GM21825 (cell line): ENCODE measurements at regions not wholly inside any gene's neighbourhood (a gene's known extent, or its start where the extent isn't known, plus 50 kb on each side); places are given as distances from the start of the nearest gene placed in this dataset.
"Not testable (repeated sequence)": the region's sequence is repeated elsewhere in the genome, so short reads cannot be mapped to it uniquely, and the experiment has no call there.

Source experiments
- ATAC-seq: cut with Tn5 transposase; IDR thresholded peaks from one replicate; pipeline ENCODE4 v1.9.1; 2021; ENCODE audit warnings: mild to moderate bottlenecking, moderate library complexity; ENCODE audit not compliant: unreplicated experiment

- ATAC-seq = no peak
Observed at GRCh38 chr1:116185161-116185701, 74.0 kb downstream of the MAB21L3 start.

GRCh38 chr1:116189481-116189880 lies 78.3 kb downstream of the MAB21L3 start:
- no peak for ATAC-seq

GRCh38 chr1:116191294-116191693 lies 80.1 kb downstream of the MAB21L3 start:
- ATAC-seq = no peak

GRCh38 chr1:116193768-116194167 lies 82.6 kb downstream of the MAB21L3 start:
- no peak for ATAC-seq

DNA sequence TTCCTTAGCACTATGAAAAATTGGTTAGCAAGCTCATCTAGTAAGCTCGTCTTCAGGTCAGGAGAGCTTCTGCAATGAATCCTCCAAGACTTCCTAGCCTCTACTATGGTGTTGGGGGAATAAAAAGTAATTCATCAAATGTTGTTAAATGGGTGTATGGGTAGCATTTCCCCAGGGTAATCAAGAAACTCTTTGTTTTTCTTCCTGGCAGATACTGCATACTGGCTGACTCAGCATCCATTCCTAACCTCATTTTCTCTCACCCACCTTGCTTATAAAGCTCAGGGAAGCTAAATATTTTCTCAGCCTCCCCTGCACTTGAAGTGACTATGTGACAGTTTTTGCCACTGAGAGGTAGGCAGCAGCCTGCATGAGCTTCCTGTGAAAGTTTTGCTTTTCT lies 83.4 kb downstream of the MAB21L3 start:
- ATAC-seq = no peak

DNA sequence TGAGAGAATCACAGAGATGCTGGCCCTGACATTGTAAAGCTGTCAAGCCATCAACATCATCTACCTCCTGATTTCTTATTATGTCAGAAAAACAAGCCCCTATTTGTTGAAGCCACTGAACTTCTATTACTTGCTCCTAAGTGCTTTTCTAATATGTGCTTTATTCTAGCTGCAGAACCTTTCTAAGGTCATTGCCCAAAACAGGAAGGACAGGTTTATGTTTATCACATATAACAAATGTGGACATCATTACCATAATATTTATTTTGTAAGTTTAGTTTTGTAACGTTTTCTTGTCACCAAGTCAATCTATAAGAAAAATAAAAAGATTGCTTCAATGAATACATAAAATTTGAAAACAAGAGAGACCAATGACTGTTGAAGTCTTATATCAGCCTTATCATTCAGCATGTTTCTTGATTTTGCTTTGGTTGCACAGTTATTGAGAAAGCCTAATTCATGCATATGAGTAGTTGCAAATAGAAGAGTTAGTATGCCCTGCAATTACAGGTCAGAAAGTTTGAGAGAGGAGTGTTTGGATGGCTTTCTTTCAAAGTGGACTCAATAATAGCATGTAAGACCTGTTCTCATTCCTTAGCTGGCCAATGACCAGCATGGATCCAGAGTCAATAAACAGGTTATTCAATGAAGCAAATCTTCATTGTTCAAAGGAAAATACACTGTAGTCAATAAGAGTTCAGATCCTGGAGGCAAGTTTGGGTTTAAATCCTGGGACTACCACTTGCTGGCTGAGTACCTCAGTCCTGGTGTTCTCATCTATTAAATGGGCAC lies 84.1 kb downstream of the MAB21L3 start:
- ATAC-seq = no peak

DNA sequence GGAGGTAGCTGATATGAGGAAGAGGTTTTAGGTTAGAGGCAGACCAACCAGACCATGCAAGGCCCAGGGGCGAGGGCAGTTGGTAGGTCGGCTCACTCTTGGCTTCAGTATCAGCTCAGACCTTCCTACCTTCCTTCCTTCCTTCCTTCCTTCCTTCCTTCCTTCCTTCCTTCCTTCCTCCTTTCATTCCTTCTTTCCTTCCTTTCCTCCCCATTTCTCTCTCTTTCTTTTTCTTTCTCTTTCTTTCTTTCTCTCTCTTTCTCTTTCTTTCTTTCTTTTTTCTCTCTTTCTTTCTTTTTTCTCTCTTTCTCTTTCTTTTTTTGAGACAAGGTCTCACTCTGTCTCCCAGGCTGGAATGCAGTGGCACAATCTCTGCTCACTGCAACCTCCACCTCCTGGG lies 89.1 kb downstream of the MAB21L3 start:
- ATAC-seq = not testable (repeated sequence)

- ATAC-seq = no peak
Observed at GRCh38 chr1:116201911-116202310, 90.7 kb downstream of the MAB21L3 start.

DNA sequence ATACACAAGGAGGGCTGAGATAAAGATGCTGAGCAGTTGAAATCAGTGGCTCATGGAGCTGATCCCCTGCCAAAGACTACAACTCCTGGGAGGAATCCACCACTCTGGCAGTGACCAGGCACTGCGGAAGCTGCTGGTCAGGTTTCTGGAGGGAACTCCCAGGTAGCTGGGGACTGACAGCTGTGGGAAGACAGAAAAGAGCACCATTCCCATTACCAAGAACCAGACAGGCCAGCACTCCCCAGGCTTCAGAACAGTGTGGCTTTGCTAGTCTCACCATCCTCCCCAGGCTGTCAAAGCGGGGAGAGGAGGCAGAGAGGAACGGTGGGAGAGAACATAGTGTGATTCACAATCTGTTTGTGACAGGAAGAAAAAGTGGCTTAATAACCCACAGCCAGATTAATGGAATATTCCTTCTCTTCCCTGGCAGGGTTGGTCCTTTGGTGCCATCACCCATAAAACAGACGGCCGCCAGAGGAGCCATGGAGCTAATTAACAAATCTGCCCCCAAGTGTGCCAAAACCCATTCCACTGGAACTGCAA lies 92.1 kb downstream of the MAB21L3 start:
- no peak for ATAC-seq

GRCh38 chr1:116203920-116204319 lies 92.7 kb downstream of the MAB21L3 start:
- no peak for ATAC-seq

DNA sequence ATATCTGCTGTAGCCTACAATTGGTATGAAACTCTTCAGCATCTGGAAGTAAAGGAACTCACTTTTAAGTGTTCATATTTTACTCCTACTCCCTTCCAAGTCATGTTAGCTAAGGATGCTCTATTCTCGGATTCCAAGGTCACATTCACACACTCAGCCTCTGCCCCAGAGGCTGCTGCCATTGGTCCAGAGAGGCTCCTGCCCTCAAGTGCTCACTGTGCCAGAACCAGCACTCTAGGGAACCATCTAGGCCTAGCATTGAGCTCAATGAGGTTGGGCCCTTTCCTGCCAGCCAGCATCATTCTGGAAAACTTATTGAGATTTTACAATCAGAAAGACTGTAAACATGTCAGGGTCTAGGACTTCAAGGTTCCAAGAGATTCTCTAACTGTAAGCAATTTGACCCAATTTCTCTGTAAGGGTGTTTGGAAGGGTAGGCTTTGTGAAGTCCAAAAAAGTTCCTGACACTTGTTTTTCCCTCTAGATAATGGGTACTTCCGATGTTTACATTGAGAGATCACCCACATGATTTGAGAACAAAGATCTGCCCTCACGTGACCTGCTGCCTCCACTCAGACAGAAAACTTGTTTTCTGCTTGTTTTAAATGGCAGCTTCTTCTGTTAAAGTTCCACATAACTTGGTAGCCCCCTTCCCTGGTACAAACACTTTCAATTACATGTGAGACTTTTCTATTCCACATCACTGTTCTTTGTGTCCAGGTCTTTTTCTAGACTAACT lies 94.9 kb downstream of the MAB21L3 start:
- ATAC-seq = no peak

DNA sequence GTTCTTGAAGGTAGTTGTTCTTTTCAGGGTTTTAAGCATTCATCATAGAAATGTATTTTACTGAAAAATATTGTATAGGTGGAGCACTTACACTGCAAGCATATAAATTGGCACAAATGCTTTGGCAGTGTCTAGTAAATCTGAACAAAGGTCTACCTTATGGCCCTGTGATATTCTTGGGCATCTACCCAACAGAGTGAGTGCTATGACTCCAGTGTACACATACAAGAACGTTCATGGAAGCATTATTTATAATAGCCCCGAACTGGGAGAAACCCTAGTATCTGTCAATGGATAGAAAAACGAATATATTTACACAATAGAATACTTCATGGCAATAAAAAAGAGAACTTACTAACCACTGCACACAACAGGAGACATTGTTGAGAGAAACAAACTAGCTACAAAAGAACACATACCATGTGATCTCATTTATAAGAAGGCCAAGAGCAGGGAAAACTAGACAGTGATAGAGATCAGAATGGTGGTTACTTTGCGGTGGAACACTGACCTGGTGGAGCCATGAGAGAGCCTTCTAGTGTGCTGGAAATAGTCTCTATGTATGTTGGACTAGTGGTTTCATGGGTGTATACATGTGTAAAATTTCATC lies 96.0 kb downstream of the MAB21L3 start:
- no peak for ATAC-seq

DNA sequence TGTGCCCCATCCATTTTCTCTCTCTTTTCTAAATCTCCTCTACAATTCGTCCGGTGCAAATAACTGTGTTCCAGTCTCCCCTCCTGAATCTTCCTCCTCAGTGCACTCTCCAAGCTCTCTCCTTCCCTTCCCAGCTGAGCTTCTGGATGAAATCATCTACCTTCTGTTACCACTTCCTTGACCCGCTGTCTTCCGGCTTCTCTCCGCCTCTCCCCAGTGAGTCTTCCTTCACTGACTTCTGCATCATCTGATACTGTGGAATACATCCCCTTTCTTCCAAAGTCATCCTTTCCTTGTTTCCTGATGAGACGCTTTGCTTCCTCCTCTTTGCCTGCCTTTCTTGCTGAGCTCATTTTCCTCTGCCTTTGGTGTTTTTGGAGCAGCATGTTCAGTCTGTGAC lies 96.9 kb downstream of the MAB21L3 start:
- ATAC-seq = no peak

GRCh38 chr1:116211294-116211693 lies 100.1 kb downstream of the MAB21L3 start:
- ATAC-seq = no peak

DNA sequence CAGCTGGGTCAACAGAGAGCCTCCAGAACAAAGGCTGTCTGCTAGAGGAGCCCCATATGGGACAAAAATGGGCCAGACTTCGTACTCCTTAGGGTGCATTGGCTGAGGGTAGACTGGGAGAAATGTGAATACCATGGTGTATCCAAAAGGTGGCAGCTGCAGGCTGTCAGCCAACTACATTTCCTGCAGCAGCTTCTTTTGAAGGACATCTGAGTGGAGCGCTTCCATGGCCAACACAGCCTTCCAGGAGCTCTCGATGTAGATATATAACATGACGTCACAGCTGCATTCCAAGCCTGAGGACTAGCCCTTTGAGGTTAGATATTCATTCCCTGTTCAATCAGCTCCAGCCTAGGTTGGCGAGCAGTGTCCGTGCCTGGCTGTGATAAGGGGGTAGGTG lies 107.7 kb downstream of the MAB21L3 start:
- no peak for ATAC-seq

DNA sequence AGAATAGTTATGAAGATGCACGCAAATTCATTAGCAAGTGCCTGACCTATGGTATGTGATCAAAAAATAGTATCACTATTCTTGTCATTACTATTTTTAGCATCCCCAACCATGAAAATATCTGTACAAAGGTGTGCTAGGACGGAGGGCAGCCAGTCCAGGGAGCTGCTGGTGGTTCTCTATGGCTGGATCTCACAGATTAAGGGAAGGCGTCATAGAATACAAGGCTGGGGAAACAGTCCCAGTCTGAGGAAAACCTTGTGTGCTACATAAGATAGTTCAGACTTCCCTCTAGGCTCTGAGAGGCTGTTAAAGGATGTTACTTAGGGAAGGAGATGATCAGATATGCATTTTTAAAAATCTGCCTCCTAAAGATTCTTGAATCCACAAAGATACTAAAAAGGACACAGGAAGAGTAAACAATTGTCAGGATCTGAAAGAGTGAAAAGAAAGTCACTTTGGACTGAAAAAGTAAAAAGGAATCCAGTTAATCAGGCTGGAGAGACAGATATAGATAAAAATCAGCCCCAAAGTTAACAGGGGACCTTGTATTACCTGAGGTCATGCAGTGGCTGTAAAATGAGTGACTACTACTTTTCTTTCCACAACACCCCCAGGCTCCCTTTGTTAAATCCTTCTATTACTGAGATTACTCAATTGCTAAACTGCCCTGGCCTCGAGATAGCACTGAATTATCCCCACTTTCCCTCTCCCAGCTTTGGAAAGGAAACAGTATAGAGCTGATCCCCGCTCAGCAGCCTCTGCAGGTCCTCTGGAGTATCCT lies 108.6 kb downstream of the MAB21L3 start:
- ATAC-seq = no peak

GRCh38 chr1:116224111-116224510 lies 112.9 kb downstream of the MAB21L3 start:
- no peak for ATAC-seq

GRCh38 chr1:116224561-116224960 lies 113.4 kb downstream of the MAB21L3 start:
- no peak for ATAC-seq

DNA sequence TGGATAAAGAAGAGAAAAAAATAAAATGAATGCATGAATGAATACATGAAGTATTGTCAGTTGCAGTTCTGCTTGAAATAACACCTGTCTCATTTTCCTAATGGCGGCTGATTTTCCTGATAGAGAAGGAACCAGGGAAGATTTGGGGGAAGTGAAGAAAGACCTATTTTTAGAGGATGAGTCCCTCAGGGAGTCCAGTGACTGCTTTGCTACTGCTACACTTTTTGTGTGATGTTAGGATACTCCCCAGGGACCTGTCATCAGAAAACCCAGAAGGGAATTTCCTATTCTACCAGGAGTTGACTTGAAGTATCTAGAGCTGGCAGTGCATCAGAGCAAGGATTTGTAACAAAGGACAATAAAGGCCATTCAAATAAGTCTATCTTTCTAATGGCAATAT lies 114.8 kb downstream of the MAB21L3 start:
- no peak for ATAC-seq

DNA sequence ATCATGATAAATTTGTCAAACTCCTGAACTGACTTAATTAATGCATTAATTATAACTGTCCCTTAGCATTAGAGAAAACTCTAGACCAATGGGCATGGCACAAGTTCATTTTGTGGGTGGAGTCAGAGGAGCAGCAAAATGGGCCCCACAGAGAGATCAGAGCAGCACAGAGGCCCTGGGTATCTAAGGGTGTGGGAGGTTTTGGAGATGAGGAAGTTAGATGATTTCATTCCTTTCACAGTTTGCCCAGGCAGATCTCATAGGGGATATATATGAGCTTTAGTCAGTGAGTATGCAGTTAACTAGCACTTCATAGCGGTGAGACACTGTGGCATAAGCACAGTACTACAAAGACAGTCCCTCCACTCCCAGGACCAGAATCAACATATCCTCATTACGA lies 117.3 kb downstream of the MAB21L3 start:
- no peak for ATAC-seq

- ATAC-seq = no peak
Observed at GRCh38 chr1:116230712-116231111, 119.5 kb downstream of the MAB21L3 start.
